ENCODE measurements at regions not wholly inside any gene's neighbourhood (a gene's known extent, or its start where the extent isn't known, plus 50 kb on each side); places are given as distances from the start of the nearest gene placed in this dataset.

DNA sequence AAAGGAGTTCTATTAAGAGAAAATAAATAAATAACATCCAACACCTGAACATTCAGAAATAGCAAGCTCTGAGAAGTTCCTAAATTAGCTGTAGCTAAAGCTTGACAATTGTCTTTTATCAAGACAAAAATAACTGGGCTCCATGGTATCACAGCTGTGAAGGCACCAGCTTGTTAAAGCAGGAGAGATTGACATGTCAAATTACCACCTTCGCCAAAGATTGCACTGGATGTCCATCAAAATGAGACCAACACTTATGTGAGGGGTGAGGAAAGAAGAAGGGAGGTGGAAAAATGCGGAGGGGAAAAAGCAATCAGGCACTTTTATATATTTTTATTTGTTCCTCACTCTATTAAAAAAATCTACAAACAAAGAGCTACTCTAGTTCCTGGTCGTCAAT, 1827.5 kb upstream of the RAG2 start:
- ChIA-PET CTCF (interaction anchor here (1.2 kb wide), 1 partner anchor 21 kb away, joined by 3 read pairs; no protein-coding TSS in a partner anchor), POLR2A (no interaction called here)
- Mint-ChIP-seq H3K27me3 (no peaks in the 10 kb centered on the region), H3K4me3 (no peak overlapping the region), H3K27ac (no peak overlapping the region), H3K9me3 (peaks cover 7% of the 10 kb centered on the region), H3K36me3 (ENCODE audit: low read depth) (no peaks in the 10 kb centered on the region), H3K4me1 (ENCODE audit: low read depth) (no peaks in the 10 kb centered on the region)
- TF ChIP-seq CTCF (IDR thresholded peaks at IDR 0.05) = no peak
- no peak for DNase-seq
- intact Hi-C loops (cut with micrococcal nuclease) = no loop called here
- no peak for ATAC-seq

GRCh38 chr11:38423042-38423441, 1825.0 kb upstream of the RAG2 start:
- no peak overlapping the region for H3K27ac Mint-ChIP-seq
- no peaks in the 10 kb centered on the region for H3K4me1 Mint-ChIP-seq (ENCODE audit: low read depth)
- CTCF ChIA-PET = no interaction called here
- peaks cover 5% of the 10 kb centered on the region for H3K9me3 Mint-ChIP-seq
- no peaks in the 10 kb centered on the region for H3K36me3 Mint-ChIP-seq (ENCODE audit: low read depth)
- no peaks in the 10 kb centered on the region for H3K27me3 Mint-ChIP-seq
- no peak for DNase-seq
- no peak overlapping the region for H3K4me3 Mint-ChIP-seq
- ATAC-seq = no peak
- POLR2A ChIA-PET = no interaction called here
- intact Hi-C loops (cut with micrococcal nuclease) = no loop called here
- no peak for TF ChIP-seq CTCF (IDR thresholded peaks at IDR 0.05)

GRCh38 chr11:38416141-38416540, 1818.1 kb upstream of the RAG2 start:
- no peaks in the 10 kb centered on the region for H3K36me3 Mint-ChIP-seq (ENCODE audit: low read depth)
- peaks cover 27% of the 10 kb centered on the region for H3K9me3 Mint-ChIP-seq
- H3K27ac Mint-ChIP-seq = no peak overlapping the region
- POLR2A ChIA-PET = no interaction called here
- no peaks in the 10 kb centered on the region for H3K27me3 Mint-ChIP-seq
- intact Hi-C loops (cut with micrococcal nuclease) = no loop called here
- CTCF ChIA-PET = no interaction called here
- no peak for TF ChIP-seq CTCF (IDR thresholded peaks at IDR 0.05)
- DNase-seq (no peak), ATAC-seq (no peak)
- H3K4me3 Mint-ChIP-seq = no peak overlapping the region
- H3K4me1 Mint-ChIP-seq (ENCODE audit: low read depth) = no peaks in the 10 kb centered on the region

DNA sequence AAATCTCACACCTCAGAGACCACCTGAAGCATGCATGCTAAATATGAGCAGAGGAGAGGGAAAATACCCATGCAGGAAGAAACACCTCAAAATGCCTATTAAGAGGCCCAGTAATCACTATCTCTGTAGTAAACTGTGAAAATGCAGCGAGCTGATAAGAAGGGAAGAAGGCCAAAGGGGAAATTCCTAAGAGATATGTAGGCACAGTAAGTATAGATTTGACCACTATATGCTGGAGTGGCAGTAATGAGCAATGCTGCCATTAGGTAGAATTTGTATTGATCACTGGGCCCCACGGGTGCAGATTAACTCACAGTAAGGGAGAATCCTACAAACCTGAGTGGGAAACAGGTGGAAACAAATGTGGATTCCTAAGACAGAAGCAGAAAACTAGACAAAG, 1813.1 kb upstream of the RAG2 start:
- ATAC-seq (no peak), DNase-seq (no peak)
- Mint-ChIP-seq H3K9me3 (peaks cover 17% of the 10 kb centered on the region), H3K4me3 (no peak overlapping the region), H3K27ac (no peak overlapping the region), H3K27me3 (no peaks in the 10 kb centered on the region), H3K36me3 (ENCODE audit: low read depth) (no peaks in the 10 kb centered on the region), H3K4me1 (ENCODE audit: low read depth) (no peaks in the 10 kb centered on the region)
- CTCF ChIA-PET = interaction anchor here (1.0 kb wide), 1 partner anchor 16 kb away, joined by 3 read pairs; no protein-coding TSS in a partner anchor
- TF ChIP-seq CTCF (IDR thresholded peaks at IDR 0.05) = no peak
- intact Hi-C loops (cut with micrococcal nuclease) = no loop called here
- POLR2A ChIA-PET = no interaction called here

- ChIA-PET CTCF (no interaction called here), POLR2A (no interaction called here)
- Mint-ChIP-seq H3K27ac (no peak overlapping the region), H3K36me3 (ENCODE audit: low read depth) (no peaks in the 10 kb centered on the region), H3K27me3 (no peaks in the 10 kb centered on the region), H3K9me3 (peaks cover 15% of the 10 kb centered on the region), H3K4me3 (no peak overlapping the region), H3K4me1 (ENCODE audit: low read depth) (no peaks in the 10 kb centered on the region)
- ATAC-seq (no peak), DNase-seq (no peak)
- intact Hi-C loops (cut with micrococcal nuclease) = no loop called here
- TF ChIP-seq CTCF (IDR thresholded peaks at IDR 0.05) = no peak
Measured at GRCh38 chr11:38402063-38402462, 1804.0 kb upstream of the RAG2 start.

Data from activated CD8-positive, alpha-beta T cell treated with anti-CD3 and anti-CD28 coated beads for 36 hours (primary cell).